B cell (primary cell): ENCODE measurements at regions not wholly inside any gene's neighbourhood (a gene's known extent, or its start where the extent isn't known, plus 50 kb on each side); places are given as distances from the start of the nearest gene placed in this dataset.

ENCODE experiments used
- EZH2 ChIP-seq: IDR thresholded peaks from 2 replicates; pipeline ENCODE4 v1.6.1; 2012; ENCODE audit warnings: borderline replicate concordance, low read depth, mild to moderate bottlenecking, moderate library complexity, low read length; ENCODE audit not compliant: insufficient read depth, poor library complexity, severe bottlenecking
- TF ChIP-seq, protein P1 (sequence below): fragments of 200-600 bp; IDR thresholded peaks from one replicate; pipeline ENCODE4 v1.8.0; 2022; ENCODE audit warnings: antibody characterized with exemption, mild to moderate bottlenecking

GRCh38 chr3:181486141-181486885 is 225.4 kb upstream of the SOX2 start:
- TF ChIP-seq, protein P1, sequence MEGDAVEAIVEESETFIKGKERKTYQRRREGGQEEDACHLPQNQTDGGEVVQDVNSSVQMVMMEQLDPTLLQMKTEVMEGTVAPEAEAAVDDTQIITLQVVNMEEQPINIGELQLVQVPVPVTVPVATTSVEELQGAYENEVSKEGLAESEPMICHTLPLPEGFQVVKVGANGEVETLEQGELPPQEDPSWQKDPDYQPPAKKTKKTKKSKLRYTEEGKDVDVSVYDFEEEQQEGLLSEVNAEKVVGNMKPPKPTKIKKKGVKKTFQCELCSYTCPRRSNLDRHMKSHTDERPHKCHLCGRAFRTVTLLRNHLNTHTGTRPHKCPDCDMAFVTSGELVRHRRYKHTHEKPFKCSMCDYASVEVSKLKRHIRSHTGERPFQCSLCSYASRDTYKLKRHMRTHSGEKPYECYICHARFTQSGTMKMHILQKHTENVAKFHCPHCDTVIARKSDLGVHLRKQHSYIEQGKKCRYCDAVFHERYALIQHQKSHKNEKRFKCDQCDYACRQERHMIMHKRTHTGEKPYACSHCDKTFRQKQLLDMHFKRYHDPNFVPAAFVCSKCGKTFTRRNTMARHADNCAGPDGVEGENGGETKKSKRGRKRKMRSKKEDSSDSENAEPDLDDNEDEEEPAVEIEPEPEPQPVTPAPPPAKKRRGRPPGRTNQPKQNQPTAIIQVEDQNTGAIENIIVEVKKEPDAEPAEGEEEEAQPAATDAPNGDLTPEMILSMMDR = no peak
- no peak for TF ChIP-seq EZH2
